HG03558 (cell line): ENCODE measurements at regions not wholly inside any gene's neighbourhood (a gene's known extent, or its start where the extent isn't known, plus 50 kb on each side); places are given as distances from the start of the nearest gene placed in this dataset.
"Not testable (repeated sequence)": the region's sequence is repeated elsewhere in the genome, so short reads cannot be mapped to it uniquely, and the experiment has no call there.

Source experiments
- ATAC-seq: cut with Tn5 transposase; IDR thresholded peaks from one replicate; pipeline ENCODE4 v1.9.1; 2021; ENCODE audit warnings: moderate number of reproducible peaks; ENCODE audit not compliant: unreplicated experiment; ENCODE audit errors: extremely low read depth

GRCh38 chr4:167787231-167787630 is 305.1 kb upstream of the ANXA10 start:
- no peak for ATAC-seq

- ATAC-seq = no peak
Observed at GRCh38 chr4:167802463-167803212, 289.7 kb upstream of the ANXA10 start.

- no peak for ATAC-seq
Observed at GRCh38 chr4:167811958-167812357, 280.4 kb upstream of the ANXA10 start.

DNA sequence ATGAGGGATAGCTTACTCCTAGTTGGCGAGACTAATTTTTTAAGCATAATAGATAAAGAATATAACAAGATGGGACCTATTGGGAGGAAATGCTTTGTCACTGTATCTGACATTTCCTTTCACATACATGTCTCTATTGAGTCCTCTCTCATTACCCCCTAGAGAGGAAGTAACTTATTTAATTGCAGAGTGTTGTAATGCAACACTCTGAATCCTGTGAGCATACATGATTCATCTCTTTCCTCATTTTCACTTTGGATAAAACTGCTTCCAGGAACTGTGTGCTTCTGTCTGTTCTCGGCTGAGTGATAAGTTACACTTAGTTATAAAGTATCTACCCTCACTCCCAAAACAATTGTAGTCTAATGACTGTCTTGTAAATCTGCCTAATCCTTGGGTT is 266.1 kb upstream of the ANXA10 start:
- ATAC-seq = no peak

DNA sequence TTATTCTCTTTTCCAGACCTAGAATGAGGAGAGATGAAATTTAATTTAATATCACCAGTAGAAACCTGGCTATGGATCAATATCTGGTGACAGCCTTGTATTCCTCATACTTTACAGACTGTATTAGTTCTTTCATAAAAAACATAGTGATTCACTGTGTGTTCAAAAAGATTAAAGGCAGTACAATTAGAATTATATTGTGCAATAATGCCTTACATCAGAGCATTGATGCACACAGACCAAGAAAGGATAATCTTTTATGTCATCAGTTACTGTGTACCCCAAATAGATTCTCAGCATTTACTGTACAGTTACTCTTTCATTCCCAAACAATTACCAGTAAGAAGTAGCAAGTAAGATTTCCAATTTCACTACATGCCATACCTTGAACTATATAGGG is 260.5 kb upstream of the ANXA10 start:
- ATAC-seq = no peak

GRCh38 chr4:167838686-167839085 is 253.7 kb upstream of the ANXA10 start:
- no peak for ATAC-seq

- ATAC-seq = no peak
Observed at GRCh38 chr4:167842487-167842886, 249.8 kb upstream of the ANXA10 start.

DNA sequence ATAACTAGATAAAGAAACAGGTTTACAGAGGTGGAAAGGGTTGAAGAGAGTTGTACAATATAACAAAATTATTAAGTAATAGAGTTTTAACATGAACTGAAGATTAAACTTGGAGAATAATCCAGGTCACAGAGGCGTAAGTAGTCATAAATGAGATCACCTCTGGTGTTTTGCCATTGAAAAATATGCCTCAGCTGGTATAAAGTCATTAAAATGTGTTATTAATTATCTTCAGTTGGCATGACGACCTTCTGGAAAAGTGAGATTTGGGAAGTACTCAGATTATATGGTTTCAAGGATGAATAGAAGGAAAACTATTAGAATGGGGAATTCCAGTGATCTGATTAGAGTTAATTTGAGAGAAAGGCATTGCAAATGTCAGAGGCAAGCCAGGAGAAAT is 237.5 kb upstream of the ANXA10 start:
- ATAC-seq = no peak

GRCh38 chr4:167858127-167858526 is 234.2 kb upstream of the ANXA10 start:
- ATAC-seq = not testable (repeated sequence)

- no peak for ATAC-seq
Observed at GRCh38 chr4:167867191-167867590, 225.1 kb upstream of the ANXA10 start.

DNA sequence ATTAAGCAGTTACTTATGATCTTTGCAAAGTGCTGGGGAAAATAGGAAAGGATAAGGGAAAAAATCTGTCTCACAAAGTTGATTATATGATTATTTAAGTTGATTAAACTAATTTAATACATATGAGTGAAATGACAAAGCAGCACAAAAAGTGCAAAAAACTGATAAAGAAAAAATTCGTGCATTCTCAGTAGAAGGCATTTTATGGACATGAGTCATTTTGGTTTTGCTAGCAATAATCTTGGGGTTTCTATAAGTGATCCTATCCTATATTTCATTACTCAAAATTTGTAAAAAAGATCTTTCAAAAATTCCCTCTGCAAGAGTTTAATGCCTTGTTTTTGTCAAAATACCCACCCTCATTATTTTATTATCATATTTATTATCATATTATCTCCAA is 224.2 kb upstream of the ANXA10 start:
- ATAC-seq = no peak

- no peak for ATAC-seq
Observed at GRCh38 chr4:167873496-167873895, 218.8 kb upstream of the ANXA10 start.

- not testable (repeated sequence) for ATAC-seq
Observed at GRCh38 chr4:167876091-167876490, 216.2 kb upstream of the ANXA10 start.

DNA sequence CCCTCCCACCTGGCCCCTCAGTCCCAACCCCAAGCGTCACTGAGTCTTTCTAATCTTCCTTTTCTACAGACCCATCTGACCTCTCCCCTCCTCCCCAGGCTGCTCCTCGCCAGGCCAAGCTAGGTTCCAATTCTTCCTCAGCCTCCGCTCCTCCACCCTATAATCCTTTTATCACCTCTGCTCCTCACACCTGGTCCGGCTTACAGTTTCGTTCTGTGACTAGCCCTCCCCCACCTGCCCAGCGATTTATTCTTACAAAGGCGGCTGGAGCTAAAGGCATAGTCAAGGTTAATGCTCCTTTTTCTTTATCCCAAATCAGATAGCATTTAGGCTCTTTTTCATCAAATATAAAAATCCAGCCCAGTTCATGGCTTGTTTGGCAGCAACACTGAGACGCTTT is 214.5 kb upstream of the ANXA10 start:
- not testable (repeated sequence) for ATAC-seq

GRCh38 chr4:167883266-167883665 is 209.1 kb upstream of the ANXA10 start:
- no peak for ATAC-seq

DNA sequence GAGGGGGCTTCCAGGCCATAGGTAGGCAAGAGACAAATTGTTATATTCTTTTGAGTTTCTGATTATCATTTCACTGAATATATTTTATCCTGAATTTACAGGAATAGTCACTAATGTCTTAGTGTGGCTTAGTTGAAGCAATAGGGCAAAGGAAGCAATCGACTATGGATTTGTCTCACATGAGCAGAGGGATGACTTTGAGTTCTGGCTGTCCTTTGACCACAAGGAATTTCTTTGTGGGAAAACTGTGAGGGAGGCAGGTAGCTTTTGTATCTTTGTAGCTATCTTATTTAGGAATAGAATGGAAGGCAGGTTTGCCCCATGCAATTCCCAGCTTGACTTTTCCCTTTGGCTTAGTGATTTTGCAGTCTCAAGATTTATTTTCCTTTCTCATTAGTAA is 207.3 kb upstream of the ANXA10 start:
- no peak for ATAC-seq

- ATAC-seq = no peak
Observed at GRCh38 chr4:167885872-167886271, 206.5 kb upstream of the ANXA10 start.

DNA sequence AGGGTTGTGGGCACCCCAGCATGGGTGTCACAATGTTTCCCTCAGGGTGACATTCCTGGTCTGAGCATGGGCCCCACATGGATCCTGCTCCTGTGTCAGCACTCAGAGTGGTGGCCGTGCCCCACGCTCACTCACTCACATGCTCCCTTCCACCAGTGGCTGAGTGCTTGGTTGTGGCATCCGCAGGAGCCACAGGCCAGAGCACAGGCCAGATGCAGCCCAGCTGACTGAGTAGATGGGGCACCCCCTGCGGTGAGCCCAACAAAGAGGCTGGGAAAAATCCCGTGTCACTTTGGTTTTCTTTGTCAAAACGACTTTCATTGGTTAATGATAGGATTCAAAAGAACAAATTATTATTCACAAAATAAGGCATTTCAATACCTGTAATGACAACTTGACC is 204.6 kb upstream of the ANXA10 start:
- ATAC-seq = no peak

DNA sequence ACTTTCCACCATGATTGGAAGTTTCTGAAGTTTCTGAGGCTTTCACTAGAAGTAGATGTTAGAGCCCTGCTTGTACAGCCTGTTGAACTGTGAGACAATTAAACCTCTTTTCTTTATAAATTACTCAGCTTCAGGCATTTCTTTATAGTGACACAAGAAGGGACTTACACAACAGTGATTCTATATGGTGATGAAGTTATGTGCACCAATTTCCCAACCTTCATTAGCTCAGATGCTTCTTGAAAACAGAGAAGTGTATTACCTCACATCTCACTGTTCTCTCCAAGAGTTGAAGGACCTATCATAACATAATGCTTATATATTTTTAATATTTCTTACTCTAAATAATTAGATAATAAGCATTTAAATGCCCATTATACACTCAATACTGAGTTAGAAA is 202.1 kb upstream of the ANXA10 start:
- no peak for ATAC-seq

DNA sequence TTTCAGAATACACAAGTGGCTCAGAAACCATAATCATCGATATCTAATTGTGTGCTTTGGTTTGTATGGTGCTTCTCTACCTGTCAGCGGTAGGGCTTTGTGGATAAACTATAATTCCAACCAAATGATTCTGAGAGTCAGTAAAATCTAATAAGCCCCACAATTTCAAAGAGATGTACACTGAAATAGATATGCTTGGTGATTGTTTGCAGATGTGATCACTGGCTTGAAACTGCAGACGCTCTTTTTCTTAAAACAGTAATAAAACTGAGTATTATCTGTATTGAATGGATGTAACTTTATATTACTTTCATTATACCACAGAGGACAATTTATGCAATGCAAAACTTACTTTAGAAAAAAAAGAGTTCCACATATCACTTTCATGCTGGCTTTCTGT is 198.8 kb upstream of the ANXA10 start:
- no peak for ATAC-seq

- ATAC-seq = not testable (repeated sequence)
Observed at GRCh38 chr4:167896260-167896659, 196.1 kb upstream of the ANXA10 start.

- no peak for ATAC-seq
Observed at GRCh38 chr4:167897116-167897515, 195.2 kb upstream of the ANXA10 start.
